Stimulated activated CD4-positive, alpha-beta T cell treated with anti-CD3 and anti-CD28 coated beads, Interleukin-12 subunit alpha, Interleukin-12 subunit beta, amount 100 ng/mL, for 48 hours (primary cell): ENCODE measurements at regions not wholly inside any gene's neighbourhood (a gene's known extent, or its start where the extent isn't known, plus 50 kb on each side); places are given as distances from the start of the nearest gene placed in this dataset.

Experiments
- DNase-seq, 3 donors: peaks; one replicate each; pipeline ENCODE4 v3.0.0-alpha.2; 2020; ENCODE audit warnings: low read depth in 2 of 3, low spot score in 1 of 3

DNA sequence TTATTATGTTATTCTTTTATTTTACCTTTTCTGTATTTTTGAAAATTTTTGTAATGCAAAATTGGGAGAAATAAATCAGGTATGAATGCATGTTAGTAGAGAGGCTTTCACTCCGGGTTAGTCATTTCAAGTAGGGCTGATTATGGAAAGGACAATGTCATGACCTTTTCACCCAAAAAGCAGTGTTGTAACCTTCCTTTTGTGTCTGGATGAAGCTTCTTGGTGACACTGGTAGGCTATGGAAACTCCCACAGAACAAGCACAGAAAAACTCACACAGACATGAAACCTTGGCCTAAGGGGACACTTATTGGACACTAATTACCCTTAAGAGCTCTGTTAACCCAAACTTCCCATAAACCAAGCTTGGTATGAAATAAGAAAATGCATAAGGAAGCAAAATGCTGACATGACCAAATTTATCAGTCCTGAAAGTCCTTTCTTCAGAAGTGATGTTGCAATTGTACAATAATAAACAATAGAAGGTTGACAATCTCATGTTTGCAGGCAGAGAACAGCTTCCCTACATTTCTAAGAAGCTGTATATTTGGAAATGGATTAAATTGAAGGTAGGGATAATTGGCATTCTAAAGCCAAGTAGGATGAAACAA is 70.0 kb upstream of the KCNJ15 start:
- DNase-seq, result no peak

DNA sequence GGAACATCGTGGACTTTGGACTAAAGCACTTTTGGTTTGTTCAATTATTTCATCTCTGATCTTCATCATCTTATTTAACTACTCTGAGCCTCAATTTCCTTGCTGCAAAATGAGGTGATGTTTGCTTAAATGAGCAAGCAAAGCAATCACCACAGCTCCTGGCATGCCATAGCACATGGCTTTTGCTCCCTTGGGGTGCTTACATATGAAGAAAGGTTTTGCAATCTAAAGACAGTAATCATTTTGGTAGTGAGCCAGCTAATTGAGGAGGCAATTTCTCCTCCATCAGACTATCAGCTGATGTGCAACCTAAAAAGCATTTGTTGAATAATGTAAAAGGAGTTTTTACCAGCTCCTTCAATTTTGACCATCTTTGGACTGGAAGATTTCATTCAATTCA is 68.8 kb upstream of the KCNJ15 start:
- no peak for DNase-seq

DNA sequence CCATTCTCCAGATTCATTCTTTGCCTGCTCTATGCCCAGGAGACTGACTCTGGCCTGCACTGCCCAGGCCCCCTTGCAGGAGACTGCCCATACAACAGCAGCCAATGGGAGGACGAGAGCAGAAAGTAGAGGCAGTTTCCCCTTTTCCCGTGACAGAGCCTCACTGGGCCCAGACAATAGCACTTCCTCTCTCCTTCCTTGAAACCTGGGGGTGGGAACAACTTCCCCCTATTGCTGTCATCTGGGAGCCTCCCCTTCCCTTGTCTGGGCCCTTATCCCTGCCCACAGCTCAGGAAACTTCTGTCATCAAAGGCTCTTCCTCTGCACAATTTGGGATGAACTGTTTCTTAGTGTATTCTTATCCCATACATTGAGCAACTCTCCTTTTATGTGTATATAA is 60.8 kb upstream of the KCNJ15 start:
- no peak for DNase-seq

DNA sequence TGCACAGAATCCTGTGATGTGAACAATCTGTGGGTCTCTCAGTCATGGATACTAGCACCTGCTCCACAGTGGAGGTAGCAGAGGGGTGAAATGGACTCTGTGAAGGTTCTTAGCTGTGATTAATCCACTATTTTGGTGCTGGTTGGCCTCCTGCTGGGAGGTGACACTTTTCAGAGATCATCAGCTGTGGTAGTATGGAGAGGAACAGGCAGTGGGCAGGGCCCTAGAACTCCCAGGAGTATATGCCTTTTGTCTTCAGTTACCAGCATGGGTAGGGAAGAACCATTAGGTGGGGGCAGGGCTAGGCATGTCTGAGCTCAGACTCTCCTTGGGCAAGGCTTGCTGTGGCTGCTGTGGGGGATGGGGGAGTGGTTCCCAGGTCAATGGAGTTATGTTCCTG is 54.0 kb upstream of the KCNJ15 start:
- DNase-seq, result no peak

DNA sequence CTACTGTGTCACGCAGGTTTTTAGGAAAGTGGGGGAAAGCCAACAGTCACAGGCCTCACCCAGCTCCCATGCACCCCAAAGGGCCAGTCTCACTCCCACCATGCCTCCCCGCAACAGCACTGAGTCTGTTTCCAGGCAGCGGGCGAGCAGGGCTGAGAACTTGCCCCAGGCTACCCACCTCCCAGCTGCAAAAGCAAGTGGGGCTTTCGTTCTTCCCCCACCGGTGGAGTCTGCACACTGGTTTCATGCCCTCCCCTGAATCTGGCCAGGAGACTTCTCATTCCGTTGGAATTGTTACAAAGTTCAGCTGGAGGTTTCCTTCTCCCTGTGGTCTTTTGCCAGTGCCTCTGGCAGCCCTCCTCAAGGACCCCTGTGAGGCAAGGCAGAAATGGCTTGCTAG is 53.6 kb upstream of the KCNJ15 start:
- DNase-seq, result no peak

DNA sequence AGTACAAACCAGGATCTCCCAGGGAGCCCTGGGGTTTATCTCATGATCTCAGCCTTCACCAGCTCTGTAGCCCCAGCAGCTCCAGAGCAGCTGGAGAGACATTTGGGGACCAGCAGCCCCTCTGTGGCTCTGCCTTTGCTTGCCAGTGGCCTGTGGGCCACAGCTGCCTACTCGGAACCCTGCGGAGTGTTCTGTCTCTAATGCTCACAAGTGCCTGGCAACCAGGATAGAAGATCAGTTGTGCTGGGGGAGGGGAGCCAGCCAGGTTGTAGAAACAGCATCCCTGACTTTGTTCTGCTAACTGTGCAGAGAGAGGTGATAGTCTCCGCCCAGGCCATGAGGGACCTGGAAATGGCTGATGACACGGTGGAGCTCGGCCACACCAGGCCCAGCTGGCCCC is 50.9 kb upstream of the KCNJ15 start:
- DNase-seq, result no peak

DNA sequence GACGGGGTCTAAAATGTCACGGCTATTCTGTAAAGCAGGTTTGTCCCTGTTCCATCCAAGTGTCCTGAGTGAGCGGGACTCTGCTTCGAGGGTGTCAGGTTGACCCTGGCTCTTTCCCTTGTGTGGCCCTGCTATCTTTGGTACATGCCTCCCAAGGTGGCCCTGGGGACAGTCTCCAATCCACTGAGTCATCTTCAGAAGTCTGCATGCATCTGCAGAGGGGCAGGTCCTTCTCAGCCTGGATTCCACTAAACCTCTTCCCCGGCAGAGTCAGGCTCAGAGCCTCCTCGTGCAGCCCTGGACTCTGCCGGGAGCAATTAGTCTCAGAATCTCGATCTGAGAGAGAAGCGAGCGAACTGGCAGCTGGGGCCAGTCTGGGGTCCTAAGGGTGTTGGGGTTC is 50.1 kb upstream of the KCNJ15 start:
- DNase-seq, result no peak
